HL-60/S4 treated with phorbol 12-myristate 13-acetate at 8.2 ng/mL for 4 days and 3 days (cell line): ENCODE measurements at regions not wholly inside any gene's neighbourhood (a gene's known extent, or its start where the extent isn't known, plus 50 kb on each side); places are given as distances from the start of the nearest gene placed in this dataset.

Experiments
- in situ Hi-C: fragments of 300-500 bp; cut with MboI; formaldehyde crosslinking; loops from 2 replicates; pipeline ENCODE4 v1.15.0; 2022; ENCODE audit warnings: low sequenced_read_pairs

- in situ Hi-C loops = no loop called here
These were observed 92.2 kb downstream of the MRPL36 start for GRCh38 chr5:1707467-1707866.

GRCh38 chr5:1706428-1706827, 93.2 kb downstream of the MRPL36 start:
- in situ Hi-C loops = no loop called here

- in situ Hi-C loops = no loop called here
These were observed 93.6 kb downstream of the MRPL36 start for GRCh38 chr5:1706021-1706420.

- in situ Hi-C loops = no loop called here
These were observed 95.0 kb downstream of the MRPL36 start for GRCh38 chr5:1704676-1705075.

GRCh38 chr5:1704266-1704665, 95.4 kb downstream of the MRPL36 start:
- in situ Hi-C loops = no loop called here

GRCh38 chr5:1703352-1704050, 96.1 kb downstream of the MRPL36 start:
- in situ Hi-C loops = no loop called here

- in situ Hi-C loops = no loop called here
These were observed 97.3 kb downstream of the MRPL36 start for GRCh38 chr5:1702318-1702717.

- in situ Hi-C loops = no loop called here
These were observed 97.8 kb downstream of the MRPL36 start for GRCh38 chr5:1701884-1702283.

GRCh38 chr5:1701216-1701864, 98.3 kb downstream of the MRPL36 start:
- in situ Hi-C loops = no loop called here

GRCh38 chr5:1699394-1699793, 100.2 kb downstream of the MRPL36 start:
- in situ Hi-C loops = no loop called here

- in situ Hi-C loops = no loop called here
These were observed 100.9 kb downstream of the MRPL36 start for GRCh38 chr5:1698589-1699316.

- in situ Hi-C loops = no loop called here
These were observed 107.3 kb downstream of the MRPL36 start for GRCh38 chr5:1692381-1692780.

- in situ Hi-C loops = no loop called here
These were observed 112.2 kb downstream of the MRPL36 start for GRCh38 chr5:1687301-1687970.

GRCh38 chr5:1686016-1686802, 113.4 kb downstream of the MRPL36 start:
- in situ Hi-C loops = no loop called here

- in situ Hi-C loops = no loop called here
These were observed 114.6 kb downstream of the MRPL36 start for GRCh38 chr5:1685066-1685465.

- in situ Hi-C loops = no loop called here
These were observed 117.7 kb downstream of the MRPL36 start for GRCh38 chr5:1681955-1682354.

GRCh38 chr5:1673042-1673677, 126.5 kb downstream of the MRPL36 start:
- in situ Hi-C loops = no loop called here

GRCh38 chr5:1672396-1672795, 127.2 kb downstream of the MRPL36 start:
- in situ Hi-C loops = no loop called here

- in situ Hi-C loops = no loop called here
These were observed 128.3 kb downstream of the MRPL36 start for GRCh38 chr5:1671351-1671750.

GRCh38 chr5:1670351-1670750, 129.3 kb downstream of the MRPL36 start:
- in situ Hi-C loops = no loop called here
